ENCODE measurements at regions not wholly inside any gene's neighbourhood (a gene's known extent, or its start where the extent isn't known, plus 50 kb on each side); places are given as distances from the start of the nearest gene placed in this dataset.

- no peak for TF ChIP-seq TAF1 (IDR thresholded peaks at IDR 0.05; ENCODE audit: borderline replicate concordance, insufficient read depth, low read length)
- TF ChIP-seq POLR2AphosphoS5 (IDR thresholded peaks at IDR 0.05; ENCODE audit: low read depth, low read length), result no peak
- no peak for TF ChIP-seq REST (IDR thresholded peaks at IDR 0.05; ENCODE audit: insufficient read depth in 1 of 2, low read depth in 2 of 2, low read length in 2 of 2)
- TF ChIP-seq FOXP2 (optimal IDR thresholded peaks at IDR 0.05; ENCODE audit: borderline replicate concordance, extremely low read depth, extremely low read length, insufficient read depth), result no peak
- no peak for TF ChIP-seq SIN3A (IDR thresholded peaks at IDR 0.05; ENCODE audit: borderline replicate concordance, insufficient read depth, low read length)
Measured at GRCh38 chr5:77847814-77848290, 71.7 kb upstream of the TBCA start.
